KBM-7 (cell line): ENCODE measurements at regions not wholly inside any gene's neighbourhood (a gene's known extent, or its start where the extent isn't known, plus 50 kb on each side); places are given as distances from the start of the nearest gene placed in this dataset.
"Not testable (repeated sequence)": the region's sequence is repeated elsewhere in the genome, so short reads cannot be mapped to it uniquely, and the experiment has no call there.

Experiments used
- DNase-seq: peaks from one replicate; pipeline ENCODE4 v3.0.0-alpha.2; 2015
- in situ Hi-C: fragments of 300-500 bp; cut with MboI; formaldehyde crosslinking; loops from 2 replicates; pipeline ENCODE4 v1.14.3; 2020; ENCODE audit warnings: low sequenced_read_pairs, low pct_unique_long_range_greater_than_20kb, mixed read lengths

GRCh38 chr5:23703940-23704855 lies 196.8 kb downstream of the PRDM9 start:
- DNase-seq, result no peak
- in situ Hi-C loops, result no loop called here

GRCh38 chr5:23717486-23717885 lies 210.1 kb downstream of the PRDM9 start:
- DNase-seq, result no peak
- in situ Hi-C loops, result no loop called here

GRCh38 chr5:23718564-23718963 lies 211.2 kb downstream of the PRDM9 start:
- in situ Hi-C loops, result no loop called here

GRCh38 chr5:23721336-23721735 lies 213.9 kb downstream of the PRDM9 start:
- DNase-seq, result no peak
- in situ Hi-C loops, result no loop called here

More at GRCh38 chr5:23718564-23718963, 211.2 kb downstream of the PRDM9 start:
- no peak for DNase-seq

GRCh38 chr5:23727271-23727670 lies 219.9 kb downstream of the PRDM9 start:
- DNase-seq, result no peak
- in situ Hi-C loops, result no loop called here

GRCh38 chr5:23730023-23730422 lies 222.6 kb downstream of the PRDM9 start:
- DNase-seq, result no peak
- in situ Hi-C loops, result no loop called here

GRCh38 chr5:23740029-23740428 lies 232.6 kb downstream of the PRDM9 start:
- no peak for DNase-seq
- in situ Hi-C loops, result no loop called here

- no peak for DNase-seq
- in situ Hi-C loops, result no loop called here
Observed at GRCh38 chr5:23742701-23743100, 235.3 kb downstream of the PRDM9 start.

- in situ Hi-C loops, result no loop called here
- no peak for DNase-seq
Observed at GRCh38 chr5:23755906-23756305, 248.5 kb downstream of the PRDM9 start.

GRCh38 chr5:23756779-23757178 lies 249.4 kb downstream of the PRDM9 start:
- DNase-seq, result no peak
- in situ Hi-C loops, result no loop called here

GRCh38 chr5:23763170-23763569 lies 255.8 kb downstream of the PRDM9 start:
- in situ Hi-C loops, result no loop called here
- DNase-seq, result no peak

GRCh38 chr5:23776684-23777083 lies 269.3 kb downstream of the PRDM9 start:
- in situ Hi-C loops, result no loop called here
- no peak for DNase-seq

- in situ Hi-C loops, DNase-seq: not testable (repeated sequence)
Observed at GRCh38 chr5:23800307-23800706, 292.9 kb downstream of the PRDM9 start.

GRCh38 chr5:23820765-23821471 lies 313.5 kb downstream of the PRDM9 start:
- peak; percentile 46 for DNase-seq
- in situ Hi-C loops, result no loop called here

GRCh38 chr5:23823521-23823920 lies 316.1 kb downstream of the PRDM9 start:
- in situ Hi-C loops, result no loop called here
- DNase-seq, result no peak

- DNase-seq, result no peak
Observed at GRCh38 chr5:23825196-23825595, 317.8 kb downstream of the PRDM9 start.

GRCh38 chr5:23840083-23840482 lies 332.7 kb downstream of the PRDM9 start:
- DNase-seq, result no peak
- in situ Hi-C loops, result no loop called here

More at GRCh38 chr5:23825196-23825595, 317.8 kb downstream of the PRDM9 start:
- in situ Hi-C loops, result no loop called here

- DNase-seq, result peak; percentile 46
- in situ Hi-C loops, result no loop called here
Observed at GRCh38 chr5:23864786-23865185, 357.4 kb downstream of the PRDM9 start.

GRCh38 chr5:23877847-23878246 lies 370.4 kb downstream of the PRDM9 start:
- no peak for DNase-seq
- in situ Hi-C loops, result no loop called here

- in situ Hi-C loops, result no loop called here
- no peak for DNase-seq
Observed at GRCh38 chr5:23884405-23885031, 377.1 kb downstream of the PRDM9 start.
